Liver (tissue), 8 donors: ENCODE measurements at regions not wholly inside any gene's neighbourhood (a gene's known extent, or its start where the extent isn't known, plus 50 kb on each side); places are given as distances from the start of the nearest gene placed in this dataset.

Experiments used
- DNase-seq: peaks from one replicate; pipeline ENCODE4 v3.0.0-alpha.2; 2017; ENCODE audit warnings: low spot score
- H3K27ac ChIP-seq, 2 donors: one replicate each; pipeline ENCODE4 v1.7.0; 2013; ENCODE audit warnings: inconsistent platforms in 2 of 2, low read length in 2 of 2, control low read depth in 1 of 2, low read depth in 1 of 2, mild to moderate bottlenecking in 1 of 2
- H3K27me3 ChIP-seq, 4 donors: one replicate each; pipeline versions ENCODE4 v1.6.1 to v1.7.0; 2013; ENCODE audit warnings: low read length in 3 of 4, inconsistent platforms in 1 of 4, mild to moderate bottlenecking in 1 of 4, moderate library complexity in 1 of 4; ENCODE audit not compliant: control insufficient read depth in 4 of 4, insufficient read depth in 4 of 4
- H3K36me3 ChIP-seq, 4 donors: one replicate each; pipeline versions ENCODE4 v1.6.1 to v1.7.0; 2013; ENCODE audit warnings: low read length in 3 of 4, mild to moderate bottlenecking in 3 of 4, low read depth in 1 of 4, moderate library complexity in 1 of 4; ENCODE audit not compliant: control insufficient read depth in 4 of 4, insufficient read depth in 3 of 4
- H3K4me1 ChIP-seq, 4 donors: one replicate each; pipeline versions ENCODE4 v1.6.1 to v1.7.0; 2013; ENCODE audit warnings: low read length in 3 of 4, mild to moderate bottlenecking in 3 of 4, moderate library complexity in 1 of 4; ENCODE audit not compliant: control insufficient read depth in 4 of 4, insufficient read depth in 4 of 4
- H3K4me3 ChIP-seq, 3 donors: one replicate each; pipeline versions ENCODE4 v1.6.1 to v1.7.0; 2013; ENCODE audit warnings: low read length in 3 of 3, control low read depth in 1 of 3, low read depth in 1 of 3, mild to moderate bottlenecking in 1 of 3
- H3K9ac ChIP-seq, 2 donors: one replicate each; pipeline ENCODE4 v1.7.0; 2013; ENCODE audit warnings: low read length in 2 of 2, mild to moderate bottlenecking in 2 of 2, moderate library complexity in 2 of 2, control low read depth in 1 of 2, low read depth in 1 of 2
- H3K9me3 ChIP-seq, 4 donors: one replicate each; pipeline versions ENCODE4 v1.6.1 to v1.7.0; 2013; ENCODE audit warnings: low read length in 3 of 4; ENCODE audit not compliant: control insufficient read depth in 4 of 4
- EGR1 ChIP-seq, 2 donors: IDR thresholded peaks; 2 replicates each; pipeline ENCODE4 v1.6.1; 2016 to 2018; ENCODE audit warnings: antibody characterized with exemption in 2 of 2, low read depth in 2 of 2
- FOXA1 ChIP-seq: IDR thresholded peaks from 2 replicates; pipeline ENCODE4 v1.6.1; 2016; ENCODE audit warnings: antibody characterized with exemption
- GABPA ChIP-seq, 2 donors: IDR thresholded peaks in 1 of 2; conservative IDR thresholded peaks in 1 of 2; 2 replicates each; pipeline ENCODE4 v1.6.1; 2016; ENCODE audit warnings: antibody characterized with exemption in 2 of 2, mild to moderate bottlenecking in 1 of 2, moderate library complexity in 1 of 2
- HNF4A ChIP-seq, 2 donors: conservative IDR thresholded peaks; 2 replicates each; pipeline ENCODE4 v1.6.1; 2016; ENCODE audit warnings: antibody characterized with exemption in 2 of 2, mild to moderate bottlenecking in 2 of 2
- HNF4G ChIP-seq: IDR thresholded peaks from 2 replicates; pipeline ENCODE4 v1.6.1; 2016; ENCODE audit warnings: antibody characterized with exemption
- JUND ChIP-seq, 2 donors: IDR thresholded peaks; 2 replicates each; pipeline ENCODE4 v1.6.1; 2016; ENCODE audit warnings: antibody characterized with exemption in 2 of 2
- NR2F2 ChIP-seq: IDR thresholded peaks from 2 replicates; pipeline ENCODE4 v1.6.1; 2016; ENCODE audit warnings: antibody characterized with exemption
- RAD21 ChIP-seq, 2 donors: IDR thresholded peaks; 2 replicates each; pipeline ENCODE4 v1.6.1; 2016; ENCODE audit warnings: antibody characterized with exemption in 2 of 2, mild to moderate bottlenecking in 2 of 2
- RXRA ChIP-seq, 2 donors: IDR thresholded peaks; 2 replicates each; pipeline ENCODE4 v1.6.1; 2017 to 2018; ENCODE audit warnings: antibody characterized with exemption in 2 of 2, mild to moderate bottlenecking in 1 of 2
- SP1 ChIP-seq: IDR thresholded peaks from 2 replicates; pipeline ENCODE4 v1.6.1; 2018; ENCODE audit warnings: antibody characterized with exemption, mild to moderate bottlenecking
- TAF1 ChIP-seq: conservative IDR thresholded peaks from 2 replicates; pipeline ENCODE4 v1.6.1; 2016; ENCODE audit warnings: antibody characterized with exemption, mild to moderate bottlenecking
- YY1 ChIP-seq: IDR thresholded peaks from 2 replicates; pipeline ENCODE4 v1.6.1; 2016; ENCODE audit warnings: antibody characterized with exemption, mild to moderate bottlenecking
- WGBS: extraction: QIAGEN DNeasy Blood & Tissue Kit; methylation state at CpG from one replicate; pipeline ENCODE4 v1.1.7; 2013; 5-methylcytosine and 5-hydroxymethylcytosine counted together
- TF ChIP-seq, protein P1 (sequence below): IDR thresholded peaks from 2 replicates; pipeline ENCODE4 v1.6.1; 2016; ENCODE audit warnings: antibody characterized with exemption, mild to moderate bottlenecking
- TF ChIP-seq, protein P2 (sequence below): IDR thresholded peaks from 2 replicates; pipeline ENCODE4 v1.6.1; 2016; ENCODE audit warnings: antibody characterized with exemption
- TF ChIP-seq, protein P3 (sequence below): IDR thresholded peaks from 2 replicates; pipeline ENCODE4 v1.6.1; 2016; ENCODE audit warnings: antibody characterized with exemption
- TF ChIP-seq, protein P4 (sequence below): fragments of 150-350 bp; IDR thresholded peaks from 2 replicates; pipeline ENCODE4 v1.5.1; 2017; ENCODE audit warnings: improper control_type of control experiment, low read depth, low read length; ENCODE audit not compliant: missing input control
- TF ChIP-seq, protein P5 (sequence below): IDR thresholded peaks from 2 replicates; pipeline ENCODE4 v1.6.1; 2016; ENCODE audit warnings: antibody characterized with exemption
- donor health status: healthy.
- donor health status: healthy.
- donor health status: healthy.
- donor health status: healthy.
- donor health status: healthy.

DNA sequence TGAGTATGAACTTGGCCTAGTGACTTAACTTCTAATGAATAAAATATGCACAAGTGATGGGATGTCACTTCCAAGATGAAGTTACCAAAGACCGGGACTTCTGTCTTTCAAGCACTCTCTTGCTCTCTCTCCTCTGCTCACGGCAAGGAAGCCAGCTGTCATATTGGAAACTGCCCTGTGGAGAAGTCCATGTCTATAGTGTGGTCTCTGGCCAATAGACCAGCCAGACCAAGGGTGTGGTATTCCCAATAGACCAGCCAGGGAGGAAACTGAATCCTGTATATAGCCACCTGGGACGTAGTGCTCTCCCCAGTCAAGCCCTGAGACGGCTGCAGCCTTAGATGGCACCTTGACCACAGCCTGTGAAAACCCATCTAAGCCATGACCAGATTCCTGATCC is 93.2 kb upstream of the ALX4 start:
- TF ChIP-seq HNF4A (conservative IDR thresholded peaks at IDR 0.05): no peak
- no peak for TF ChIP-seq NR2F2
- TF ChIP-seq, protein P1, sequence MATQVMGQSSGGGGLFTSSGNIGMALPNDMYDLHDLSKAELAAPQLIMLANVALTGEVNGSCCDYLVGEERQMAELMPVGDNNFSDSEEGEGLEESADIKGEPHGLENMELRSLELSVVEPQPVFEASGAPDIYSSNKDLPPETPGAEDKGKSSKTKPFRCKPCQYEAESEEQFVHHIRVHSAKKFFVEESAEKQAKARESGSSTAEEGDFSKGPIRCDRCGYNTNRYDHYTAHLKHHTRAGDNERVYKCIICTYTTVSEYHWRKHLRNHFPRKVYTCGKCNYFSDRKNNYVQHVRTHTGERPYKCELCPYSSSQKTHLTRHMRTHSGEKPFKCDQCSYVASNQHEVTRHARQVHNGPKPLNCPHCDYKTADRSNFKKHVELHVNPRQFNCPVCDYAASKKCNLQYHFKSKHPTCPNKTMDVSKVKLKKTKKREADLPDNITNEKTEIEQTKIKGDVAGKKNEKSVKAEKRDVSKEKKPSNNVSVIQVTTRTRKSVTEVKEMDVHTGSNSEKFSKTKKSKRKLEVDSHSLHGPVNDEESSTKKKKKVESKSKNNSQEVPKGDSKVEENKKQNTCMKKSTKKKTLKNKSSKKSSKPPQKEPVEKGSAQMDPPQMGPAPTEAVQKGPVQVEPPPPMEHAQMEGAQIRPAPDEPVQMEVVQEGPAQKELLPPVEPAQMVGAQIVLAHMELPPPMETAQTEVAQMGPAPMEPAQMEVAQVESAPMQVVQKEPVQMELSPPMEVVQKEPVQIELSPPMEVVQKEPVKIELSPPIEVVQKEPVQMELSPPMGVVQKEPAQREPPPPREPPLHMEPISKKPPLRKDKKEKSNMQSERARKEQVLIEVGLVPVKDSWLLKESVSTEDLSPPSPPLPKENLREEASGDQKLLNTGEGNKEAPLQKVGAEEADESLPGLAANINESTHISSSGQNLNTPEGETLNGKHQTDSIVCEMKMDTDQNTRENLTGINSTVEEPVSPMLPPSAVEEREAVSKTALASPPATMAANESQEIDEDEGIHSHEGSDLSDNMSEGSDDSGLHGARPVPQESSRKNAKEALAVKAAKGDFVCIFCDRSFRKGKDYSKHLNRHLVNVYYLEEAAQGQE: no peak
- no peak for TF ChIP-seq YY1
- TF ChIP-seq RXRA (IDR thresholded peaks at IDR 0.05): no peak
- no peak for TF ChIP-seq GABPA (IDR thresholded peaks at IDR 0.05 in 1 of 2, conservative IDR thresholded peaks at IDR 0.05 in 1 of 2)
- TF ChIP-seq, protein P2, sequence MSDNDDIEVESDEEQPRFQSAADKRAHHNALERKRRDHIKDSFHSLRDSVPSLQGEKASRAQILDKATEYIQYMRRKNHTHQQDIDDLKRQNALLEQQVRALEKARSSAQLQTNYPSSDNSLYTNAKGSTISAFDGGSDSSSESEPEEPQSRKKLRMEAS: no peak
- TF ChIP-seq, protein P3, sequence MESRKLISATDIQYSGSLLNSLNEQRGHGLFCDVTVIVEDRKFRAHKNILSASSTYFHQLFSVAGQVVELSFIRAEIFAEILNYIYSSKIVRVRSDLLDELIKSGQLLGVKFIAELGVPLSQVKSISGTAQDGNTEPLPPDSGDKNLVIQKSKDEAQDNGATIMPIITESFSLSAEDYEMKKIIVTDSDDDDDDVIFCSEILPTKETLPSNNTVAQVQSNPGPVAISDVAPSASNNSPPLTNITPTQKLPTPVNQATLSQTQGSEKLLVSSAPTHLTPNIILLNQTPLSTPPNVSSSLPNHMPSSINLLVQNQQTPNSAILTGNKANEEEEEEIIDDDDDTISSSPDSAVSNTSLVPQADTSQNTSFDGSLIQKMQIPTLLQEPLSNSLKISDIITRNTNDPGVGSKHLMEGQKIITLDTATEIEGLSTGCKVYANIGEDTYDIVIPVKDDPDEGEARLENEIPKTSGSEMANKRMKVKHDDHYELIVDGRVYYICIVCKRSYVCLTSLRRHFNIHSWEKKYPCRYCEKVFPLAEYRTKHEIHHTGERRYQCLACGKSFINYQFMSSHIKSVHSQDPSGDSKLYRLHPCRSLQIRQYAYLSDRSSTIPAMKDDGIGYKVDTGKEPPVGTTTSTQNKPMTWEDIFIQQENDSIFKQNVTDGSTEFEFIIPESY: no peak
- TF ChIP-seq EGR1 (IDR thresholded peaks at IDR 0.05; ENCODE audit: low read depth in 2 of 2): no peak
- TF ChIP-seq FOXA1: no peak
- TF ChIP-seq RAD21 (IDR thresholded peaks at IDR 0.05): no peak
- TF ChIP-seq, protein P4, sequence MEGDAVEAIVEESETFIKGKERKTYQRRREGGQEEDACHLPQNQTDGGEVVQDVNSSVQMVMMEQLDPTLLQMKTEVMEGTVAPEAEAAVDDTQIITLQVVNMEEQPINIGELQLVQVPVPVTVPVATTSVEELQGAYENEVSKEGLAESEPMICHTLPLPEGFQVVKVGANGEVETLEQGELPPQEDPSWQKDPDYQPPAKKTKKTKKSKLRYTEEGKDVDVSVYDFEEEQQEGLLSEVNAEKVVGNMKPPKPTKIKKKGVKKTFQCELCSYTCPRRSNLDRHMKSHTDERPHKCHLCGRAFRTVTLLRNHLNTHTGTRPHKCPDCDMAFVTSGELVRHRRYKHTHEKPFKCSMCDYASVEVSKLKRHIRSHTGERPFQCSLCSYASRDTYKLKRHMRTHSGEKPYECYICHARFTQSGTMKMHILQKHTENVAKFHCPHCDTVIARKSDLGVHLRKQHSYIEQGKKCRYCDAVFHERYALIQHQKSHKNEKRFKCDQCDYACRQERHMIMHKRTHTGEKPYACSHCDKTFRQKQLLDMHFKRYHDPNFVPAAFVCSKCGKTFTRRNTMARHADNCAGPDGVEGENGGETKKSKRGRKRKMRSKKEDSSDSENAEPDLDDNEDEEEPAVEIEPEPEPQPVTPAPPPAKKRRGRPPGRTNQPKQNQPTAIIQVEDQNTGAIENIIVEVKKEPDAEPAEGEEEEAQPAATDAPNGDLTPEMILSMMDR: no peak
- no peak for TF ChIP-seq JUND (IDR thresholded peaks at IDR 0.05)
- no peak for TF ChIP-seq HNF4G
- TF ChIP-seq SP1: no peak
- Histone ChIP-seq H3K27me3 (no peaks in the 10 kb centered on the region), H3K27ac (no peak overlapping the region), H3K36me3 (no peaks in the 10 kb centered on the region), H3K9me3 (no peaks in the 10 kb centered on the region), H3K9ac (no peak overlapping the region), H3K4me1 (peaks cover 0 to 22% (median 10%) of the 10 kb centered on the region in 4 donors), H3K4me3 (no peak overlapping the region)
- DNase-seq: no peak
- 85% methylated on average over 4 of the region's 4 CpGs for WGBS

DNA sequence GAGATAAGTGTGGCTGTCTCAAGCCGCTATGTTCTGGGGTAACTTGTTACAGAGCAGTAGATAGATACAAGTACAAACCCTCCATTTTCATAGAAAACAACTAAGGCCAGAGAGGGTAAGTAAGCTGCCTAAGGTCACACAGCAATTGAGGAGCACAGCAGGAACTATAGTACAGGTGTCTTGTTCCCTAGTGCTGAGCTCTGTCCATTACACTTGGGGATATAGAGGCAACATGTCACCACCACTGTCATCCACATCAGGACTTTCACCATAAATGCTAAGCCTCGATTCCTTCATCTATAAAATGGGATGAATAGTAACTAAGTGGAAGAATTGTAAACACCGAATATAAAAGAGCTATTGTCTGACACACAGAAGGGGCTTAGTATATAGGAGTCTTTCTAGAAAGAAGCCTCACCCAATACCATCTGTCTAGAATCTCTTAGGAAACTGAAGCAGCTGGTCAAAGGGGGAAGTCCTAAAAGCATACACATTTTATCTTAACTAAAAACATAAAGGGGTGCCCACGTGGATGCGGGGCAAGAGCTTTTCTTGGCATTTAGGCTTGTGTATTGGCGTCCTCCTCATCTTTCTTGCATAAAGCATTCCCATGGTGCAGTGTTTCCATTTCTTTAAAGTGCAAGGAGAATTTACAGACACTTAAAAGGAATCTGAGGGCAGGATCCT is 93.8 kb upstream of the ALX4 start:
- DNase-seq: no peak
- no peaks in the 10 kb centered on the region for H3K9me3 ChIP-seq
- 83% methylated on average over 6 of the region's 6 CpGs for WGBS
- no peak overlapping the region for H3K27ac ChIP-seq
- H3K4me3 ChIP-seq: no peak overlapping the region
- peaks cover 0 to 22% (median 10%) of the 10 kb centered on the region in 4 donors for H3K4me1 ChIP-seq
- H3K9ac ChIP-seq: no peak overlapping the region
- no peaks in the 10 kb centered on the region for H3K36me3 ChIP-seq
- H3K27me3 ChIP-seq: no peaks in the 10 kb centered on the region
- no peak for TF ChIP-seq FOXA1
- TF ChIP-seq YY1: no peak
- no peak for TF ChIP-seq NR2F2
- TF ChIP-seq, protein P5, sequence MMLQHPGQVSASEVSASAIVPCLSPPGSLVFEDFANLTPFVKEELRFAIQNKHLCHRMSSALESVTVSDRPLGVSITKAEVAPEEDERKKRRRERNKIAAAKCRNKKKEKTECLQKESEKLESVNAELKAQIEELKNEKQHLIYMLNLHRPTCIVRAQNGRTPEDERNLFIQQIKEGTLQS: no peak
- TF ChIP-seq, protein P4: no peak
- TF ChIP-seq JUND (IDR thresholded peaks at IDR 0.05): no peak
- no peak for TF ChIP-seq EGR1 (IDR thresholded peaks at IDR 0.05; ENCODE audit: low read depth in 2 of 2)
- TF ChIP-seq TAF1: no peak
- TF ChIP-seq, protein P1: no peak
- no peak for TF ChIP-seq HNF4A (conservative IDR thresholded peaks at IDR 0.05)
- TF ChIP-seq HNF4G: no peak
